ENCODE measurements at regions not wholly inside any gene's neighbourhood (a gene's known extent, or its start where the extent isn't known, plus 50 kb on each side); places are given as distances from the start of the nearest gene placed in this dataset.

- H3K36me3 ChIP-seq (ENCODE audit: insufficient read depth, low read length), result no peaks in the 10 kb centered on the region
- no peaks in the 10 kb centered on the region for H3K9me3 ChIP-seq (ENCODE audit: low read length)
- H3K27ac ChIP-seq (ENCODE audit: low read depth, low read length, poor library complexity, severe bottlenecking), result no peak overlapping the region
- H3K4me3 ChIP-seq (ENCODE audit: low read depth, low read length, poor library complexity, severe bottlenecking), result no peak overlapping the region
- TF ChIP-seq EZH2phosphoT487 (IDR thresholded peaks at IDR 0.05; ENCODE audit: borderline replicate concordance, low read depth, low read length) (no peak), CTCF (conservative IDR thresholded peaks at IDR 0.05; ENCODE audit: low read length) (no peak)
- H3K79me2 ChIP-seq (ENCODE audit: insufficient read depth, low read depth, low read length), result no peaks in the 10 kb centered on the region
- no peak for DNase-seq (ENCODE audit: low spot score)
- intact Hi-C loops (cut with micrococcal nuclease; ENCODE audit: unreplicated experiment), result no loop called here
- no peaks in the 10 kb centered on the region for H3K4me1 ChIP-seq (ENCODE audit: insufficient read depth, low read length, poor library complexity, severe bottlenecking)
- BruUV-seq (replicated peaks), result no TSS peak
- H3K9me2 ChIP-seq (ENCODE audit: insufficient read depth, low read length), result no peaks in the 10 kb centered on the region
- H4K20me1 ChIP-seq (ENCODE audit: insufficient read depth, low read length), result no peaks in the 10 kb centered on the region
- H2AFZ ChIP-seq (ENCODE audit: low read length), result no peak overlapping the region
- CTCF ChIA-PET (ENCODE audit: unreplicated experiment), result no interaction called here
- POLR2A ChIA-PET, result interaction anchor here (0.7 kb wide), 1 partner anchor 144 kb away, joined by 3 read pairs; no protein-coding TSS in a partner anchor
- no peak overlapping the region for H3K4me2 ChIP-seq (ENCODE audit: low read length)
Observed at GRCh38 chr7:88522771-88523293, 216.1 kb upstream of the STEAP4 start.

- H3K4me2 ChIP-seq (ENCODE audit: low read length), result no peak overlapping the region
- TF ChIP-seq CTCF (conservative IDR thresholded peaks at IDR 0.05; ENCODE audit: low read length), result no peak
- DNase-seq (ENCODE audit: low spot score), result no peak
- H3K27ac ChIP-seq (ENCODE audit: low read depth, low read length, poor library complexity, severe bottlenecking), result no peak overlapping the region
- H3K36me3 ChIP-seq (ENCODE audit: insufficient read depth, low read length), result no peaks in the 10 kb centered on the region
- ChIA-PET CTCF (ENCODE audit: unreplicated experiment) (no interaction called here), POLR2A (no interaction called here)
- no peaks in the 10 kb centered on the region for H3K9me2 ChIP-seq (ENCODE audit: insufficient read depth, low read length)
- no peak overlapping the region for H2AFZ ChIP-seq (ENCODE audit: low read length)
- no peaks in the 10 kb centered on the region for H4K20me1 ChIP-seq (ENCODE audit: insufficient read depth, low read length)
- BruUV-seq (replicated peaks), result no TSS peak
- intact Hi-C loops (cut with micrococcal nuclease; ENCODE audit: unreplicated experiment), result no loop called here
- H3K79me2 ChIP-seq (ENCODE audit: insufficient read depth, low read depth, low read length), result no peaks in the 10 kb centered on the region
- H3K9me3 ChIP-seq (ENCODE audit: low read length), result no peaks in the 10 kb centered on the region
- H3K4me1 ChIP-seq (ENCODE audit: insufficient read depth, low read length, poor library complexity, severe bottlenecking), result no peaks in the 10 kb centered on the region
- H3K4me3 ChIP-seq (ENCODE audit: low read depth, low read length, poor library complexity, severe bottlenecking), result no peak overlapping the region
Observed at GRCh38 chr7:88516429-88516828, 209.7 kb upstream of the STEAP4 start.

DNA sequence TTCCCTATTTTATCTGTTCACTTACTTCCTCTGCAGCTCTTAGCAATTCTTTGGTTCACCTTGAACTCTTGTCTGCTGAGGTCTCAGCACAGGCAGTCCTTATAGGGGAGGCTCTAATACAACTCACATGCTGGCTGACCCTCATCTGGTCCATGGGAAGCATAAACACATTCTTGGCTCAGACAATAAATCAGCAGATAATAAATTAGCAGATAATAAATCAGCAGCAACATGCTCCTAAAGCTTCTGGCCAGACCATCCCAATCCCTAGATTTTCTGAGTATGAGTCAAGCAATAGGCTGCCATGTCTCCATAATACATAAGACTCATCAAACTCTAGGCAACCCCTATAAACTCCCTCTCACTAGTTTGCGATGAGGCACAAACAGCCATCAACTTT lies 208.6 kb upstream of the STEAP4 start:
- Histone ChIP-seq H4K20me1 (ENCODE audit: insufficient read depth, low read length) (no peaks in the 10 kb centered on the region), H3K4me3 (ENCODE audit: low read depth, low read length, poor library complexity, severe bottlenecking) (no peak overlapping the region), H3K79me2 (ENCODE audit: insufficient read depth, low read depth, low read length) (no peaks in the 10 kb centered on the region), H2AFZ (ENCODE audit: low read length) (no peak overlapping the region), H3K9me2 (ENCODE audit: insufficient read depth, low read length) (no peaks in the 10 kb centered on the region), H3K27ac (ENCODE audit: low read depth, low read length, poor library complexity, severe bottlenecking) (no peak overlapping the region), H3K9me3 (ENCODE audit: low read length) (no peaks in the 10 kb centered on the region), H3K36me3 (ENCODE audit: insufficient read depth, low read length) (no peaks in the 10 kb centered on the region), H3K4me2 (ENCODE audit: low read length) (no peak overlapping the region), H3K4me1 (ENCODE audit: insufficient read depth, low read length, poor library complexity, severe bottlenecking) (no peaks in the 10 kb centered on the region)
- intact Hi-C loops (cut with micrococcal nuclease; ENCODE audit: unreplicated experiment), result no loop called here
- POLR2A ChIA-PET, result no interaction called here
- BruUV-seq (replicated peaks), result no TSS peak
- CTCF ChIA-PET (ENCODE audit: unreplicated experiment), result no interaction called here
- no peak for DNase-seq (ENCODE audit: low spot score)
- TF ChIP-seq CTCF (conservative IDR thresholded peaks at IDR 0.05; ENCODE audit: low read length) (no peak), EZH2phosphoT487 (IDR thresholded peaks at IDR 0.05; ENCODE audit: borderline replicate concordance, low read depth, low read length) (no peak)

Measured in OCI-LY7 (cell line).